ENCODE measurements at regions not wholly inside any gene's neighbourhood (a gene's known extent, or its start where the extent isn't known, plus 50 kb on each side); places are given as distances from the start of the nearest gene placed in this dataset.

- TF ChIP-seq CTCF (IDR thresholded peaks at IDR 0.05): no peak
- Histone ChIP-seq H3K27me3 (no peaks in the 10 kb centered on the region), H3K9me3 (no peaks in the 10 kb centered on the region), H3K36me3 (no peaks in the 10 kb centered on the region), H3K4me1 (no peaks in the 10 kb centered on the region), H3K4me3 (no peak overlapping the region), H3K27ac (no peak overlapping the region)
- ATAC-seq (no peak), DNase-seq (no peak)
- intact Hi-C loops (cut with DNase I): no loop called here
Observed at GRCh38 chr6:23511817-23512216, 614.2 kb upstream of the NRSN1 start.

- Histone ChIP-seq H3K9me3 (no peaks in the 10 kb centered on the region), H3K27me3 (no peaks in the 10 kb centered on the region), H3K36me3 (no peaks in the 10 kb centered on the region), H3K4me3 (no peak overlapping the region), H3K27ac (no peak overlapping the region), H3K4me1 (no peaks in the 10 kb centered on the region)
- ATAC-seq (no peak), DNase-seq (no peak)
- no peak for TF ChIP-seq CTCF (IDR thresholded peaks at IDR 0.05)
- intact Hi-C loops (cut with DNase I): no loop called here
Observed at GRCh38 chr6:23518294-23518693, 607.7 kb upstream of the NRSN1 start.

- DNase-seq: no peak
Observed at GRCh38 chr6:23522792-23523547, 603.0 kb upstream of the NRSN1 start.

GRCh38 chr6:23523771-23524170 is 602.2 kb upstream of the NRSN1 start:
- Histone ChIP-seq H3K27me3 (no peaks in the 10 kb centered on the region), H3K4me3 (no peak overlapping the region), H3K36me3 (no peaks in the 10 kb centered on the region), H3K4me1 (no peaks in the 10 kb centered on the region), H3K27ac (no peak overlapping the region), H3K9me3 (no peaks in the 10 kb centered on the region)
- DNase-seq (no peak), ATAC-seq (no peak)
- no peak for TF ChIP-seq CTCF (IDR thresholded peaks at IDR 0.05)
- intact Hi-C loops (cut with DNase I): no loop called here

More at GRCh38 chr6:23522792-23523547, 603.0 kb upstream of the NRSN1 start:
- H3K27me3 ChIP-seq: no peaks in the 10 kb centered on the region
- H3K4me3 ChIP-seq: no peak overlapping the region
- H3K4me1 ChIP-seq: no peaks in the 10 kb centered on the region
- no peak overlapping the region for H3K27ac ChIP-seq
- ATAC-seq: no peak
- intact Hi-C loops (cut with DNase I): no loop called here
- H3K9me3 ChIP-seq: no peaks in the 10 kb centered on the region
- H3K36me3 ChIP-seq: no peaks in the 10 kb centered on the region
- no peak for TF ChIP-seq CTCF (IDR thresholded peaks at IDR 0.05)

GRCh38 chr6:23524548-23524947 is 601.5 kb upstream of the NRSN1 start:
- Histone ChIP-seq H3K4me3 (no peak overlapping the region), H3K36me3 (no peaks in the 10 kb centered on the region), H3K9me3 (no peaks in the 10 kb centered on the region), H3K27ac (no peak overlapping the region), H3K27me3 (no peaks in the 10 kb centered on the region), H3K4me1 (no peaks in the 10 kb centered on the region)
- ATAC-seq (no peak), DNase-seq (no peak)
- TF ChIP-seq CTCF (IDR thresholded peaks at IDR 0.05): no peak
- intact Hi-C loops (cut with DNase I): no loop called here

- ATAC-seq (no peak), DNase-seq (no peak)
- Histone ChIP-seq H3K36me3 (no peaks in the 10 kb centered on the region), H3K9me3 (no peaks in the 10 kb centered on the region), H3K27ac (no peak overlapping the region), H3K27me3 (no peaks in the 10 kb centered on the region), H3K4me1 (no peaks in the 10 kb centered on the region), H3K4me3 (no peak overlapping the region)
- TF ChIP-seq CTCF (IDR thresholded peaks at IDR 0.05): no peak
- intact Hi-C loops (cut with DNase I): no loop called here
Observed at GRCh38 chr6:23526526-23526925, 599.5 kb upstream of the NRSN1 start.
